CD4-positive, alpha-beta T cell treated with Interleukin-4 for 4 hours (primary cell): ENCODE measurements at regions not wholly inside any gene's neighbourhood (a gene's known extent, or its start where the extent isn't known, plus 50 kb on each side); places are given as distances from the start of the nearest gene placed in this dataset.
"Not testable (repeated sequence)": the region's sequence is repeated elsewhere in the genome, so short reads cannot be mapped to it uniquely, and the experiment has no call there.

Experiments used
- DNase-seq: peaks from one replicate; pipeline ENCODE4 v3.0.0-alpha.2; 2020

- DNase-seq: not testable (repeated sequence)
Measured at GRCh38 chr3:107470496-107470895, 52.3 kb upstream of the BBX start.
